ENCODE measurements at regions not wholly inside any gene's neighbourhood (a gene's known extent, or its start where the extent isn't known, plus 50 kb on each side); places are given as distances from the start of the nearest gene placed in this dataset.

DNA sequence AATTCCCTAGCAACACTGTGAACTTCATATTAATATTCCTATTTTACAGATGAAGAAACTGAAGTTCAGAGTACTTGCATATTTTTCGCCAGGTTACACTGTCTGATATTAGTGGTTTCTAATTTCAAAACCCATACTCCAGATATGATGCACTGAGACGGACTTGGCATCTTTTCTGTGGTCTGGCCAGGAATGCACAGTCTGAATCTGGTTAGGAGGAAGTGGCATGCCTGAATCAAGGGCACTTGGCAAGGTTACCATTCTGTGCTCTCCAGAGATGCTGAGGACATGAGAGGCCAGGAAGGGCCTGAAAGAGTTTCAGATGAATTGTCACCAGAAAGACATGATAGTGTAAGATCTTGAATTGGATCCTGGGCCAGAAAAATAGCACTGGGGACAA is 150.1 kb downstream of the HAO1 start:
- H4K91ac ChIP-seq (ENCODE audit: low read depth, low read length): no peak overlapping the region
- no peaks in the 10 kb centered on the region for H3K27me3 ChIP-seq (ENCODE audit: insufficient read depth, low read length)
- DNase-seq: no peak
- H2AFZ ChIP-seq (ENCODE audit: insufficient read depth, low read length, poor library complexity): no peak overlapping the region
- no peak overlapping the region for H2BK12ac ChIP-seq (ENCODE audit: low read length)
- no peak overlapping the region for H3K18ac ChIP-seq (ENCODE audit: low read length)
- no peak overlapping the region for H4K8ac ChIP-seq (ENCODE audit: low read depth, low read length)
- H3K79me1 ChIP-seq (ENCODE audit: low read length): no peaks in the 10 kb centered on the region
- no peaks in the 10 kb centered on the region for H3K4me1 ChIP-seq (ENCODE audit: control insufficient read depth in 1 of 2, insufficient read depth in 2 of 2, low read length in 2 of 2)
- H3K4ac ChIP-seq (ENCODE audit: low read depth, low read length): no peak overlapping the region
- H4K12ac ChIP-seq (ENCODE audit: low read depth, low read length): no peak overlapping the region
- no peaks in the 10 kb centered on the region for H3K36me3 ChIP-seq (ENCODE audit: control insufficient read depth in 1 of 2, insufficient read depth in 2 of 2, low read length in 2 of 2)
- H3K4me2 ChIP-seq (ENCODE audit: low read length): no peak overlapping the region
- H3K9me3 ChIP-seq (ENCODE audit: insufficient read depth, low read depth, low read length): no peaks in the 10 kb centered on the region
- H3K9ac ChIP-seq (ENCODE audit: low read length): no peak overlapping the region
- no peak overlapping the region for H3K27ac ChIP-seq (ENCODE audit: low read depth, low read length)
- no peak overlapping the region for H3K14ac ChIP-seq (ENCODE audit: low read length)
- no peak overlapping the region for H3K23ac ChIP-seq (ENCODE audit: low read length)
- H3K4me3 ChIP-seq (ENCODE audit: low read depth, low read length): no peak overlapping the region
- H3K79me2 ChIP-seq (ENCODE audit: control insufficient read depth, insufficient read depth, low read length, poor library complexity): no peaks in the 10 kb centered on the region
- H2BK5ac ChIP-seq (ENCODE audit: low read depth, low read length, poor library complexity): no peak overlapping the region
- H2AK5ac ChIP-seq (ENCODE audit: low read length): no peak overlapping the region
- no CpG with 5 or more reads among the region's 2 CpGs for WGBS (ENCODE audit: extremely low coverage, insufficient coverage, insufficient read length)
- no peak overlapping the region for H2BK120ac ChIP-seq (ENCODE audit: insufficient read depth, low read length, poor library complexity)

DNA sequence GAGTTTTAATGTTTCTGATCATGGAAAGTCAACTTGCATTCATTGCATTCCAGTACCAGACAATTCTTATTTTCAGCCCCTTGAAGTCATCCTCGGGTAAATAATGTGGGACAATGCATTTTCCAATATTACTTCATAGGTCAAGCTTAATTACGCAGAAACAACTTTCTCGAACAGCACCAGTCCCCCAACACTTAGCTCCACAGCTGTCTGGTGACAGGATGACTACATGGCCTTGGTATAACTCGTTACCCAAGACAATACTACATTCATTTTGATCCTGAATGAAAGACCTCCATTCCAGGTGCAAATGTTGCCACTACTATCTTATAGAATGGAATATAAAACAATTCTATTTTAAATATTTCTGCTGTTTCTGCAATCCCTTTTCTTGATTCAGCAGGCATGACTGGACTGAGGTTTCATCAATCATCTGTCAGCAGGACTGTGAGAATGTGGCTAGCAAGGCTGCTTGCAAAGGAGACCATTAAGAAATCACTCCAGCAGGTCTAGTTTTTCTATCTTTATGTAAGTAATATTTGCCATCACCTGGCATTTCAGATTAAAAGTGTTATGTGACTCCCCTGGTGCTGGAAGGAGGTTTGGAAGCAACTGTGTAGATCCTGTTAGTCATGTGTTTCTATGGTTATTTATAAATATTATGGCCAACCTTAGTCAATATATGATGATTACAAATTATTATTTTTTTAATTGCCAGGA is 147.9 kb downstream of the HAO1 start:
- no CpG with 5 or more reads among the region's 4 CpGs for WGBS (ENCODE audit: extremely low coverage, insufficient coverage, insufficient read length)

DNA sequence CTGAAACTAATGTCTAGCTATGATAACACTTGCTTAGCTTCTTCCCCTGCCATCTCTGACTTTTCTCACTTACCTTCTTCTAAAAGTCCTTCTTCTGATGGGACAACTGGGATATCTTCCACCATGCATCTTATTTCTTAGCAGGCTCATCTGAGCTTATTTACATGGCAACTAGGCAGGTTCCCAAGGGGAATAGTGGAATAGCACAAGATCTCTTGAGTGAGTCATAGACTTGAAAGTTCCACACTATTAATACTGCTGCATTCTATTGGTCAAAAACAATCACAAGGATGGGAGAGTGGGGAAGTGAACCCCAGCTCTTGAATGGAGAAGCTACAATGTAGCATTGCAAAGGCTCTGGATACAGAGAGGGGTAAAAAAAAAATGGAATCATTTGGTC is 142.1 kb downstream of the HAO1 start:
- Histone ChIP-seq H3K9ac (ENCODE audit: low read length) (no peak overlapping the region), H3K4me1 (ENCODE audit: control insufficient read depth in 1 of 2, insufficient read depth in 2 of 2, low read length in 2 of 2) (no peaks in the 10 kb centered on the region), H2AFZ (ENCODE audit: insufficient read depth, low read length, poor library complexity) (no peak overlapping the region), H2BK120ac (ENCODE audit: insufficient read depth, low read length, poor library complexity) (no peak overlapping the region), H3K4ac (ENCODE audit: low read depth, low read length) (no peak overlapping the region), H3K27ac (ENCODE audit: low read depth, low read length) (no peak overlapping the region), H3K4me2 (ENCODE audit: low read length) (no peak overlapping the region), H4K12ac (ENCODE audit: low read depth, low read length) (no peak overlapping the region), H2BK5ac (ENCODE audit: low read depth, low read length, poor library complexity) (no peak overlapping the region), H3K4me3 (ENCODE audit: low read depth, low read length) (no peak overlapping the region), H3K18ac (ENCODE audit: low read length) (no peak overlapping the region), H3K79me1 (ENCODE audit: low read length) (no peaks in the 10 kb centered on the region), H3K9me3 (ENCODE audit: insufficient read depth, low read depth, low read length) (peaks cover 2% of the 10 kb centered on the region), H3K79me2 (ENCODE audit: control insufficient read depth, insufficient read depth, low read length, poor library complexity) (no peaks in the 10 kb centered on the region), H2BK12ac (ENCODE audit: low read length) (no peak overlapping the region), H2AK5ac (ENCODE audit: low read length) (no peak overlapping the region), H3K23ac (ENCODE audit: low read length) (no peak overlapping the region), H4K91ac (ENCODE audit: low read depth, low read length) (no peak overlapping the region), H4K8ac (ENCODE audit: low read depth, low read length) (no peak overlapping the region), H3K36me3 (ENCODE audit: control insufficient read depth in 1 of 2, insufficient read depth in 2 of 2, low read length in 2 of 2) (no peaks in the 10 kb centered on the region), H3K14ac (ENCODE audit: low read length) (no peak overlapping the region), H3K27me3 (ENCODE audit: insufficient read depth, low read length) (no peaks in the 10 kb centered on the region)
- DNase-seq: no peak

More for the DNA sequence above, 147.9 kb downstream of the HAO1 start:
- Histone ChIP-seq H3K18ac (ENCODE audit: low read length) (no peak overlapping the region), H2BK12ac (ENCODE audit: low read length) (no peak overlapping the region), H3K9me3 (ENCODE audit: insufficient read depth, low read depth, low read length) (no peaks in the 10 kb centered on the region), H2AK5ac (ENCODE audit: low read length) (no peak overlapping the region), H3K36me3 (ENCODE audit: control insufficient read depth in 1 of 2, insufficient read depth in 2 of 2, low read length in 2 of 2) (no peaks in the 10 kb centered on the region), H2AFZ (ENCODE audit: insufficient read depth, low read length, poor library complexity) (no peak overlapping the region), H2BK5ac (ENCODE audit: low read depth, low read length, poor library complexity) (no peak overlapping the region), H3K79me1 (ENCODE audit: low read length) (no peaks in the 10 kb centered on the region), H4K91ac (ENCODE audit: low read depth, low read length) (no peak overlapping the region), H4K8ac (ENCODE audit: low read depth, low read length) (no peak overlapping the region), H3K4me3 (ENCODE audit: low read depth, low read length) (no peak overlapping the region), H3K27me3 (ENCODE audit: insufficient read depth, low read length) (no peaks in the 10 kb centered on the region), H3K27ac (ENCODE audit: low read depth, low read length) (no peak overlapping the region), H3K14ac (ENCODE audit: low read length) (no peak overlapping the region), H3K4me1 (ENCODE audit: control insufficient read depth in 1 of 2, insufficient read depth in 2 of 2, low read length in 2 of 2) (no peaks in the 10 kb centered on the region), H3K4me2 (ENCODE audit: low read length) (no peak overlapping the region), H3K4ac (ENCODE audit: low read depth, low read length) (no peak overlapping the region), H3K9ac (ENCODE audit: low read length) (no peak overlapping the region), H2BK120ac (ENCODE audit: insufficient read depth, low read length, poor library complexity) (no peak overlapping the region), H4K12ac (ENCODE audit: low read depth, low read length) (no peak overlapping the region), H3K23ac (ENCODE audit: low read length) (no peak overlapping the region), H3K79me2 (ENCODE audit: control insufficient read depth, insufficient read depth, low read length, poor library complexity) (no peaks in the 10 kb centered on the region)
- no peak for DNase-seq

DNA sequence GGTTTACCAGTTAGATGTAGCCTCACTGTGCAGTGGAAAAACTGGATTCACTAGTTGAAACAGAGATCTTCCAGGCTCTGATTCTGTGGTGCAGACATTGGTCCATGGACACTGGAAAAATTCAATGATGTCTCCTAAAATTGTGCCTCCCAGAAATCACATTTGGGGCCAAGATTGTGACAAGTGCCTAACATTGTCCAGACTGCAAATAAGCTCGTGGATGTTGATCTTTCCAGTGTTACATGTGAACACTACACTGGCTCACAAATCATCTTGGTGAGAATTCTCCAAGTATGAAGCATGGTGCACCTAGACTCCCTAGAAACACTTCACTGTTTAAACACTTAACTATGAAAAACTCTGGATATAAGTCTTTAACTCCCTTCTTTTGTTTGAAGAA is 140.4 kb downstream of the HAO1 start:
- Histone ChIP-seq H2AFZ (ENCODE audit: insufficient read depth, low read length, poor library complexity) (no peak overlapping the region), H2AK5ac (ENCODE audit: low read length) (no peak overlapping the region), H3K36me3 (ENCODE audit: control insufficient read depth in 1 of 2, insufficient read depth in 2 of 2, low read length in 2 of 2) (no peaks in the 10 kb centered on the region), H3K79me2 (ENCODE audit: control insufficient read depth, insufficient read depth, low read length, poor library complexity) (no peaks in the 10 kb centered on the region), H3K27me3 (ENCODE audit: insufficient read depth, low read length) (no peaks in the 10 kb centered on the region), H3K18ac (ENCODE audit: low read length) (no peak overlapping the region), H3K9ac (ENCODE audit: low read length) (no peak overlapping the region), H3K4me3 (ENCODE audit: low read depth, low read length) (no peak overlapping the region), H4K8ac (ENCODE audit: low read depth, low read length) (no peak overlapping the region), H2BK5ac (ENCODE audit: low read depth, low read length, poor library complexity) (no peak overlapping the region), H3K4me1 (ENCODE audit: control insufficient read depth in 1 of 2, insufficient read depth in 2 of 2, low read length in 2 of 2) (no peaks in the 10 kb centered on the region), H3K79me1 (ENCODE audit: low read length) (no peaks in the 10 kb centered on the region), H2BK12ac (ENCODE audit: low read length) (no peak overlapping the region), H3K27ac (ENCODE audit: low read depth, low read length) (no peak overlapping the region), H3K14ac (ENCODE audit: low read length) (no peak overlapping the region), H3K4me2 (ENCODE audit: low read length) (no peak overlapping the region), H3K9me3 (ENCODE audit: insufficient read depth, low read depth, low read length) (peaks cover 2% of the 10 kb centered on the region), H3K4ac (ENCODE audit: low read depth, low read length) (no peak overlapping the region), H4K12ac (ENCODE audit: low read depth, low read length) (no peak overlapping the region), H2BK120ac (ENCODE audit: insufficient read depth, low read length, poor library complexity) (no peak overlapping the region), H4K91ac (ENCODE audit: low read depth, low read length) (no peak overlapping the region), H3K23ac (ENCODE audit: low read length) (no peak overlapping the region)
- WGBS (ENCODE audit: extremely low coverage, insufficient coverage, insufficient read length): no CpG with 5 or more reads among the region's 1 CpG
- no peak for DNase-seq

Measured in trophoblast cell (in vitro differentiated cells and primary cell).